GM12865 (cell line): ENCODE measurements at regions not wholly inside any gene's neighbourhood (a gene's known extent, or its start where the extent isn't known, plus 50 kb on each side); places are given as distances from the start of the nearest gene placed in this dataset.

ENCODE experiments used
- DNase-seq: peaks from one replicate; pipeline ENCODE4 v3.0.0; 2010; ENCODE audit warnings: low read depth
- H3K4me3 ChIP-seq: 2 replicates; pipeline ENCODE4 v1.5.1; 2011; ENCODE audit warnings: mild to moderate bottlenecking, low read depth, low read length, control low read depth
- TF ChIP-seq, protein P1 (sequence below): IDR thresholded peaks from 2 replicates; pipeline ENCODE4 v1.5.1; 2011; ENCODE audit warnings: low read length, control low read depth, low read depth, inconsistent platforms; ENCODE audit not compliant: insufficient read depth; ENCODE audit errors: missing control alignments

DNA sequence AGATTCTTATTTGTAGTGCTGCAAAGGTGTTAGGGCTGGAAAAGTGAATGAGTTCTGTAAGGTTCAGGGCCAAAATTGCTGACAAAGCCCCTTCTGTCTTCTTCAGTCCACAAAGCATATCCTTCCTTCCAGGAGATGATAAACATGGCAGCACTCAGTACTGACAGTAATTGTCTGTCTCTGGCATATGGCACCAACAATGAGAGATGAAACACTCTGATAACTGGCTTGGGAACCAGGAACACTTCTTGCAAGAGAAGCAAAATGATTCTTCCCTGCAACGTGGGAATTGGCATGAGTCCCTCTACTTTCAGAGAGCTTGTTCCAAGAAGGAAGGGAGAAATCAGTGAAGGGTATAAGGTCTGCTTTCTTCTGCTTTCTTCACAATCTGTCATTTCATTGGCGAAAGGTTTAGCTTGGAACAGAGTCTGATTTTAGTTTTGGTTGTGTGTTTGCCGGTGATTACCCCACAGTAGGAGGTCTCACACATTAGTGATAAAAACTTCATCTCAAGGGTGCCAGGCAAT lies 963.3 kb downstream of the NLGN4X start:
- TF ChIP-seq, protein P1, sequence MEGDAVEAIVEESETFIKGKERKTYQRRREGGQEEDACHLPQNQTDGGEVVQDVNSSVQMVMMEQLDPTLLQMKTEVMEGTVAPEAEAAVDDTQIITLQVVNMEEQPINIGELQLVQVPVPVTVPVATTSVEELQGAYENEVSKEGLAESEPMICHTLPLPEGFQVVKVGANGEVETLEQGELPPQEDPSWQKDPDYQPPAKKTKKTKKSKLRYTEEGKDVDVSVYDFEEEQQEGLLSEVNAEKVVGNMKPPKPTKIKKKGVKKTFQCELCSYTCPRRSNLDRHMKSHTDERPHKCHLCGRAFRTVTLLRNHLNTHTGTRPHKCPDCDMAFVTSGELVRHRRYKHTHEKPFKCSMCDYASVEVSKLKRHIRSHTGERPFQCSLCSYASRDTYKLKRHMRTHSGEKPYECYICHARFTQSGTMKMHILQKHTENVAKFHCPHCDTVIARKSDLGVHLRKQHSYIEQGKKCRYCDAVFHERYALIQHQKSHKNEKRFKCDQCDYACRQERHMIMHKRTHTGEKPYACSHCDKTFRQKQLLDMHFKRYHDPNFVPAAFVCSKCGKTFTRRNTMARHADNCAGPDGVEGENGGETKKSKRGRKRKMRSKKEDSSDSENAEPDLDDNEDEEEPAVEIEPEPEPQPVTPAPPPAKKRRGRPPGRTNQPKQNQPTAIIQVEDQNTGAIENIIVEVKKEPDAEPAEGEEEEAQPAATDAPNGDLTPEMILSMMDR, result no peak
- no peak for DNase-seq

DNA sequence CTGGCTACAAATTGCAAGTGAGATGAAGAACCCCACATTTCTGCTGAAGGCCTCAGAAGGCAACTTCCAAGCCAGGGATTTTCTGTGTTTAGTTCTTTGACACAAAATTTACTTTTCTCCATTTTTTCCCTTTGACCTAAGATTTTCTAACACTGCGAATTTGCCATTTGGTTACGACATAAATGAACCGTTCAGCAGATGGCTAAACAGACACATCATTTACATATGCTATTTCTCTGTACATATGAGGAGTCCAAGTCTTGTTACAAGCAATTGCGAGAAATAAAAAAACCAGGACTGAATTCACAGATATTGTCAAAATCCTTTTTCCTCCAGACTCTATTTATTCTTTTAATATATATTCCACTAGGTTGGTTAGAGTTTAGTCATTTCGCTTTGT lies 978.6 kb downstream of the NLGN4X start:
- DNase-seq, result no peak
- H3K4me3 ChIP-seq, result no peak overlapping the region
- TF ChIP-seq, protein P1, result no peak

More for the DNA sequence above, 963.3 kb downstream of the NLGN4X start:
- H3K4me3 ChIP-seq, result no peak overlapping the region

DNA sequence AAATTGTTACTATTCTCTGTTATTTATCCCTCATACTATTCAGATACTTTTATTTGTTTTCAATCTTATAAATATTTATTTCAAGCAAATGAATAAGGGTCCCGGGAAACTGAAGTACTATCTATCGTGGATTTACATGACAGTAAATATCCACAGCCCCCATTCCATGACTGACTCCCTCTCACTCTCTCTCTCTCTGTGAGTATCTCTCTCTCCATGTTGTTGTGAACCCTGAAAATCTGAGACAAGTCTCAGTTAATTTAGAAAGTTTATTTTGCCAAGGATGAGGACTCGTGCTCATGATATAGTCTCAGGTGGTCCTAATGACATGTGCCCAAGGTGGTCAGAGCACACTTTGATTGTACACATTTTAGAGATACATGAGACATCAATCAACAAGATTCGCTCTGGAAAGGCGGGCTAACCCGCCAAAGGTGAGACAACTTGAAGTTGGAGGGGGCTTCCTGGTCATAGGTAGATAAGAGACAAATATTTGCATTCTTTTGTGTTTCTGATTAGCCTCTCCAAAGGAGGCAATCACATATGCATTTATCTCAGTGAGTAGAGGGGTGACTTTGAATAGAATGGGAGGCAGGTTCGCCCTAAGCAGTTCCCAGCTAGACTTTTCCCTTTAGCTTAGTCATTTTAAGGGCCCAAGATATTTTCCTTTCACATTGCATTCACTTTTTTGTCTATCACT lies 986.4 kb downstream of the NLGN4X start:
- TF ChIP-seq, protein P1, result no peak
- H3K4me3 ChIP-seq, result no peak overlapping the region
- DNase-seq, result no peak

DNA sequence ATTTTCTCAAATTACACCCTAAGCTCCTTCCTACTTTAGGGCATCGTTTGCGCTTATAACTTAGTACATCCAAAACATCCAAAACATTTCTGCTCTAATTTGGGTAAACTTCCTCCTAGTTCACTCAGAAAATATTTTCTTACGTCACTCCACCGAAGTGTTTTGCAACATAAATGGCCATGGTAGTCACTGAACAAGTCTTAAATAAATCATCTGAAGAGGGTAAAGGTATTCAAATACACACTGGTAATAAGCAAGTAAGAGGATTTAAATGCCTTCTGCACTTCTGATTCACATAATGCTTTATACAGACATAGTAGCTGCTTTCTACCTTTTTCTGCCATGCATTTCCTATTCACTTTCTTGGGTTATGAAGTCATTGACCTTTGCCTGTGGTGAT lies 991.9 kb downstream of the NLGN4X start:
- no peak overlapping the region for H3K4me3 ChIP-seq
- TF ChIP-seq, protein P1, result no peak
- no peak for DNase-seq

DNA sequence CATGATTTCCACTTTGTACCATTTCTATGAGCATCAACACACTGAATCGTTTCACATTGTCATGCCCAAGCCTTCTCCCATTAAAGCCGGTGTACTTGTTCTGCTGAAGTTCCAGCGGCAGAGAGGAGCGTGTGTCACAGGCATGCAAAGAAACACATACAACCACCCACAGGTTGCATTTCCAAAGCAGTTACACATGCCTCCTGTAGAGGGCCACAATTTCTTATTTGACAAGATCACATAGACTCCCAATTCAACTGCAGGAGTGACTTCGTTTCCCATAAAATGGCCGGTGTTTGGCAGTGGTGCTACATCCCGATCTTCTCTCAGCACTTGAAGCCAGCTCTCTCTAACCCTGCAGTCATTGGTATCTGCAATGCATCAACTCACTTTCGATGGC lies 992.6 kb downstream of the NLGN4X start:
- no peak overlapping the region for H3K4me3 ChIP-seq
- TF ChIP-seq, protein P1, result no peak
- DNase-seq, result no peak

DNA sequence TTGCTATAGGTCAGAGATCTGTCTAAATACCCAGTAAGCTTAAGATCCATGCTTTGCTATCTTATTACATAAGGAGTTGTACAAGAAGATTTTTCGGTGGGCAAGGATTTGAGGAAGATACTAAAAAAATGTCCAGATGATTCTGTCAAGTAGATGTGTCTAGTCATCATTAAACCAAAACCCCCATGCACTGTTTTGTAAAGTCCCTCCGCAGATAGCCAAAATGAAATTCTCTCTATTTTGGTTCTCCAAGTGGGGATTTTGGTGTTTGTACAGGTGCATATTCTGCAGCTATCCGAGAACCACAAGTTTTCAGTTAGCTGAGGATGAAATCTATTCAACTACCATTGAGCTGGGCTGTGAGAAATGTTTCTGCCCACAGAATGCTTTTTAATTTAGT lies 994.8 kb downstream of the NLGN4X start:
- DNase-seq, result no peak
- no peak overlapping the region for H3K4me3 ChIP-seq
- TF ChIP-seq, protein P1, result no peak

DNA sequence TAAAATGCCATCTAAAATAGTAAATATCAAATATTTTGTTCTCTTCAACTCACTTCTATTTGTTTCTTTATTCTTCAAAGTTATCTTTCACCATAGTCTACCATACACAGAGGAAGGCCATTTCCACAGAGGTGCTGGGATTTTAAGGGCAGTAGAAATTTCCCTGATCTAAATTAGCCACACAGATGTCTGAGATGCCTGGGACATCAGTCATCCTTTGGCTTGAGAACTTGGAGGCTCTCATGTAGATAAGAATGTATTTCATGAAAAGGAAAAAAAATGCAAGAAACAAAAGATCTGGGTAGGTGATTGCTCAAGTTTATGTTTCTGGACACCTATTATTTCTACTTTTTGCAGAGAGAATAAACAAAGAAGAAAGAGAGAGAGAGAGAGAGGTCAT lies 1008.2 kb downstream of the NLGN4X start:
- no peak overlapping the region for H3K4me3 ChIP-seq
- TF ChIP-seq, protein P1, result no peak
- DNase-seq, result no peak
